GM23338 (cell line): ENCODE measurements at regions not wholly inside any gene's neighbourhood (a gene's known extent, or its start where the extent isn't known, plus 50 kb on each side); places are given as distances from the start of the nearest gene placed in this dataset.

Experiments used
- CREB1 ChIP-seq: fragments of 250-450 bp; sonication (Bioruptor Pico); IDR thresholded peaks from 2 replicates; pipeline ENCODE4 v1.5.0; 2020; ENCODE audit warnings: low read depth, mild to moderate bottlenecking, moderate library complexity
- EZH2 ChIP-seq: fragments of 200-600 bp; sonication (generic); IDR thresholded peaks from one replicate; pipeline ENCODE4 v1.8.0; 2017; ENCODE audit warnings: antibody characterized with exemption, mild to moderate bottlenecking, low read depth; ENCODE audit not compliant: unreplicated experiment
- EZH2phosphoT487 ChIP-seq: fragments of 200-600 bp; sonication (generic); IDR thresholded peaks from one replicate; pipeline ENCODE4 v1.8.1; 2018; ENCODE audit warnings: antibody characterized with exemption; ENCODE audit not compliant: unreplicated experiment
- NANOG ChIP-seq: IDR thresholded peaks from 2 replicates; pipeline ENCODE4 v1.6.1; 2016; ENCODE audit warnings: antibody characterized with exemption, borderline replicate concordance
- POLR2AphosphoS5 ChIP-seq: IDR thresholded peaks from 2 replicates; pipeline ENCODE4 v1.6.1; 2016; ENCODE audit warnings: antibody characterized with exemption, low read depth
- STAT1 ChIP-seq: IDR thresholded peaks from one replicate; pipeline ENCODE4 v1.6.1; 2016; ENCODE audit warnings: antibody characterized with exemption; ENCODE audit not compliant: unreplicated experiment
- TF ChIP-seq, protein P1 (sequence below), 2 experiments: fragments of 200-600 bp in 1 of 2; sonication (generic) in 1 of 2; conservative IDR thresholded peaks; 2 replicates each; pipeline versions ENCODE4 v1.5.1 to v1.6.1; 2016 to 2017; ENCODE audit warnings: antibody characterized with exemption in 2 of 2, low read depth in 2 of 2, mild to moderate bottlenecking in 2 of 2, moderate library complexity in 1 of 2
- TF ChIP-seq, protein P2 (sequence below): IDR thresholded peaks from one replicate; pipeline ENCODE4 v1.6.1; 2018; ENCODE audit warnings: antibody characterized with exemption; ENCODE audit not compliant: unreplicated experiment

DNA sequence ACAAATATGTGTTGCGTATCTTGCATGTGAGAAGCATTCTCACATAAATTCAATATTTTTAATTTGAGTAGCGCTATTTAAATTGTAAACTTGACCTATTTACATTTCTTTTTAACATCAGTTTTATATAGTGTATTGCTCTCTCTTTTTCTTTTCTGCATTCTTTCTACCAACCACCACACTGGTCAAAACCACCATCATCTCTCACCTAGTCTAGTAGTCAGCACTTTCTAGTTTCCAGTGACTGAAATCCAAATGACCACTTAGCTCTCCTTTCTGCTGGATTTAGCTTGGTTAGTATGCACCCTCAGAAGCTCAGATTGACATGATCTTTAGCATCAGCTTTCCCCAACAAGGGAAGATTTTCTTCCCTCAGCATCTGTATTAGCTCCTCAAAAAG is 73.2 kb upstream of the HCRTR2 start:
- no peak for TF ChIP-seq EZH2
- TF ChIP-seq, protein P1, sequence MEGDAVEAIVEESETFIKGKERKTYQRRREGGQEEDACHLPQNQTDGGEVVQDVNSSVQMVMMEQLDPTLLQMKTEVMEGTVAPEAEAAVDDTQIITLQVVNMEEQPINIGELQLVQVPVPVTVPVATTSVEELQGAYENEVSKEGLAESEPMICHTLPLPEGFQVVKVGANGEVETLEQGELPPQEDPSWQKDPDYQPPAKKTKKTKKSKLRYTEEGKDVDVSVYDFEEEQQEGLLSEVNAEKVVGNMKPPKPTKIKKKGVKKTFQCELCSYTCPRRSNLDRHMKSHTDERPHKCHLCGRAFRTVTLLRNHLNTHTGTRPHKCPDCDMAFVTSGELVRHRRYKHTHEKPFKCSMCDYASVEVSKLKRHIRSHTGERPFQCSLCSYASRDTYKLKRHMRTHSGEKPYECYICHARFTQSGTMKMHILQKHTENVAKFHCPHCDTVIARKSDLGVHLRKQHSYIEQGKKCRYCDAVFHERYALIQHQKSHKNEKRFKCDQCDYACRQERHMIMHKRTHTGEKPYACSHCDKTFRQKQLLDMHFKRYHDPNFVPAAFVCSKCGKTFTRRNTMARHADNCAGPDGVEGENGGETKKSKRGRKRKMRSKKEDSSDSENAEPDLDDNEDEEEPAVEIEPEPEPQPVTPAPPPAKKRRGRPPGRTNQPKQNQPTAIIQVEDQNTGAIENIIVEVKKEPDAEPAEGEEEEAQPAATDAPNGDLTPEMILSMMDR (conservative IDR thresholded peaks at IDR 0.05; ENCODE audit: low read depth in 2 of 2) = no peak
- TF ChIP-seq, protein P2, sequence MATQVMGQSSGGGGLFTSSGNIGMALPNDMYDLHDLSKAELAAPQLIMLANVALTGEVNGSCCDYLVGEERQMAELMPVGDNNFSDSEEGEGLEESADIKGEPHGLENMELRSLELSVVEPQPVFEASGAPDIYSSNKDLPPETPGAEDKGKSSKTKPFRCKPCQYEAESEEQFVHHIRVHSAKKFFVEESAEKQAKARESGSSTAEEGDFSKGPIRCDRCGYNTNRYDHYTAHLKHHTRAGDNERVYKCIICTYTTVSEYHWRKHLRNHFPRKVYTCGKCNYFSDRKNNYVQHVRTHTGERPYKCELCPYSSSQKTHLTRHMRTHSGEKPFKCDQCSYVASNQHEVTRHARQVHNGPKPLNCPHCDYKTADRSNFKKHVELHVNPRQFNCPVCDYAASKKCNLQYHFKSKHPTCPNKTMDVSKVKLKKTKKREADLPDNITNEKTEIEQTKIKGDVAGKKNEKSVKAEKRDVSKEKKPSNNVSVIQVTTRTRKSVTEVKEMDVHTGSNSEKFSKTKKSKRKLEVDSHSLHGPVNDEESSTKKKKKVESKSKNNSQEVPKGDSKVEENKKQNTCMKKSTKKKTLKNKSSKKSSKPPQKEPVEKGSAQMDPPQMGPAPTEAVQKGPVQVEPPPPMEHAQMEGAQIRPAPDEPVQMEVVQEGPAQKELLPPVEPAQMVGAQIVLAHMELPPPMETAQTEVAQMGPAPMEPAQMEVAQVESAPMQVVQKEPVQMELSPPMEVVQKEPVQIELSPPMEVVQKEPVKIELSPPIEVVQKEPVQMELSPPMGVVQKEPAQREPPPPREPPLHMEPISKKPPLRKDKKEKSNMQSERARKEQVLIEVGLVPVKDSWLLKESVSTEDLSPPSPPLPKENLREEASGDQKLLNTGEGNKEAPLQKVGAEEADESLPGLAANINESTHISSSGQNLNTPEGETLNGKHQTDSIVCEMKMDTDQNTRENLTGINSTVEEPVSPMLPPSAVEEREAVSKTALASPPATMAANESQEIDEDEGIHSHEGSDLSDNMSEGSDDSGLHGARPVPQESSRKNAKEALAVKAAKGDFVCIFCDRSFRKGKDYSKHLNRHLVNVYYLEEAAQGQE = no peak
- TF ChIP-seq STAT1 = no peak
- TF ChIP-seq POLR2AphosphoS5 = no peak
- no peak for TF ChIP-seq CREB1
- no peak for TF ChIP-seq EZH2phosphoT487
- TF ChIP-seq NANOG = no peak
